ENCODE measurements at regions not wholly inside any gene's neighbourhood (a gene's known extent, or its start where the extent isn't known, plus 50 kb on each side); places are given as distances from the start of the nearest gene placed in this dataset.

GRCh38 chr9:115204904-115205453 lies 87.0 kb upstream of the TNC start:
- TF ChIP-seq CTCF (IDR thresholded peaks at IDR 0.05), result no peak
- Histone ChIP-seq H3K27me3 (no peaks in the 10 kb centered on the region), H3K9me3 (no peaks in the 10 kb centered on the region), H3K4me3 (no peak overlapping the region), H3K36me3 (no peaks in the 10 kb centered on the region), H3K27ac (no peak overlapping the region), H3K4me1 (peaks cover 12% of the 10 kb centered on the region)
- DNase-seq, result no peak
- intact Hi-C loops (cut with DNase I), result no loop called here
- ATAC-seq, result peak; percentile 46

GRCh38 chr9:115207003-115207836 lies 89.3 kb upstream of the TNC start:
- no peak for TF ChIP-seq CTCF (IDR thresholded peaks at IDR 0.05)
- intact Hi-C loops (cut with DNase I), result no loop called here
- Histone ChIP-seq H3K27me3 (no peaks in the 10 kb centered on the region), H3K27ac (no peak overlapping the region), H3K9me3 (no peaks in the 10 kb centered on the region), H3K36me3 (no peaks in the 10 kb centered on the region), H3K4me1 (peaks cover 9% of the 10 kb centered on the region), H3K4me3 (no peak overlapping the region)
- no peak for ATAC-seq
- DNase-seq, result no peak

DNA sequence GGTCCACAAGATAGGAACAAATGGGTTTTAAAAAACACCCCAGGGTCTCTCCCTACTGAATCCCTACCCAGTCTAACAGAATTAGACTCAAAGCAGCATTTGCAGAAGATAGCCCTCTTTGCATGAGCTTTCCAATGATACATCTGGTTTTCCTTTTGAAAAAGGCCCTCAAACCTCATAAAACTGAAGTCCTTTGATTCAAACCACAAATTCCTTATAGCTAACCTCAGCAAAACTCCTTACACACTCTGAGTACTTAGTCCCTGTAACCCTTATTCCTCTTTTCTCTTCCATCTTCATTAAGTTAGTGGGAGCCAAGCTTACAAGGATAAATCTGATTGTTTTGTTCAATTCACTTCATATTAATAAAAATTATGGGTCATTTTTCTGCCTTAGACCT lies 90.5 kb upstream of the TNC start:
- TF ChIP-seq CTCF (IDR thresholded peaks at IDR 0.05), result no peak
- Histone ChIP-seq H3K27me3 (no peaks in the 10 kb centered on the region), H3K36me3 (no peaks in the 10 kb centered on the region), H3K4me3 (no peak overlapping the region), H3K27ac (no peak overlapping the region), H3K9me3 (no peaks in the 10 kb centered on the region), H3K4me1 (no peaks in the 10 kb centered on the region)
- intact Hi-C loops (cut with DNase I), result no loop called here
- ATAC-seq, result no peak
- no peak for DNase-seq

GRCh38 chr9:115209601-115210306 lies 91.8 kb upstream of the TNC start:
- intact Hi-C loops (cut with DNase I), result no loop called here
- no peaks in the 10 kb centered on the region for H3K4me1 ChIP-seq
- no peak overlapping the region for H3K4me3 ChIP-seq
- H3K27me3 ChIP-seq, result no peaks in the 10 kb centered on the region
- no peak overlapping the region for H3K27ac ChIP-seq
- no peaks in the 10 kb centered on the region for H3K9me3 ChIP-seq
- no peak for ATAC-seq
- H3K36me3 ChIP-seq, result no peaks in the 10 kb centered on the region
- TF ChIP-seq CTCF (IDR thresholded peaks at IDR 0.05), result no peak
- no peak for DNase-seq

- intact Hi-C loops (cut with DNase I), result no loop called here
- DNase-seq (no peak), ATAC-seq (no peak)
- H3K27me3 ChIP-seq, result no peaks in the 10 kb centered on the region
- no peaks in the 10 kb centered on the region for H3K9me3 ChIP-seq
- TF ChIP-seq CTCF (IDR thresholded peaks at IDR 0.05), result no peak
- no peaks in the 10 kb centered on the region for H3K4me1 ChIP-seq
- no peak overlapping the region for H3K27ac ChIP-seq
- no peak overlapping the region for H3K4me3 ChIP-seq
- H3K36me3 ChIP-seq, result no peaks in the 10 kb centered on the region
Measured at GRCh38 chr9:115210699-115211098, 92.7 kb upstream of the TNC start.

Data from upper lobe of right lung (tissue), 1 donor.